Testis (tissue), 2 donors: ENCODE measurements at regions not wholly inside any gene's neighbourhood (a gene's known extent, or its start where the extent isn't known, plus 50 kb on each side); places are given as distances from the start of the nearest gene placed in this dataset.

ENCODE experiments used
- DNase-seq: peaks from one replicate; pipeline ENCODE4 v3.0.0-alpha.2; 2019
- H3K27ac ChIP-seq, 2 donors: fragments of 200-600 bp; sonication (generic); one replicate each; pipeline ENCODE4 v1.5.1; 2019
- H3K27me3 ChIP-seq: fragments of 200-600 bp; sonication (generic); one replicate; pipeline ENCODE4 v1.5.1; 2019
- H3K36me3 ChIP-seq: fragments of 200-600 bp; sonication (generic); one replicate; pipeline ENCODE4 v1.5.1; 2017; ENCODE audit warnings: low read depth; ENCODE audit errors: missing control alignments
- H3K4me1 ChIP-seq: fragments of 200-600 bp; sonication (generic); one replicate; pipeline ENCODE4 v1.5.1; 2019
- H3K4me3 ChIP-seq, 2 donors: fragments of 200-600 bp; sonication (generic); one replicate each; pipeline ENCODE4 v1.5.1; 2017 to 2019
- H3K9me3 ChIP-seq: fragments of 200-600 bp; sonication (generic); one replicate; pipeline ENCODE4 v1.5.1; 2017
- POLR2A ChIP-seq: fragments of 450-650 bp; IDR thresholded peaks from one replicate; pipeline ENCODE4 v1.6.1; 2017; ENCODE audit warnings: antibody characterized with exemption, mild to moderate bottlenecking, moderate library complexity
- WGBS, 2 donors: methylation state at CpG; one replicate each; pipeline ENCODE4 v1.1.5; 2018; 5-methylcytosine and 5-hydroxymethylcytosine counted together
- intact Hi-C: fragments of 100-400 bp; cut with DNase I; formaldehyde crosslinking; loops from one replicate; pipeline ENCODE4 v1.15.1; 2023; ENCODE audit warnings: low total_unique reads
- TF ChIP-seq, protein P1 (sequence below), 3 experiments: fragments of 450-650 bp in 2 of 3; fragments of 200-600 bp in 1 of 3; sonication (generic) in 1 of 3; IDR thresholded peaks; one replicate each; pipeline ENCODE4 v1.5.1; 2016 to 2019; ENCODE audit warnings: antibody characterized with exemption in 3 of 3, mild to moderate bottlenecking in 2 of 3, moderate library complexity in 1 of 3

DNA sequence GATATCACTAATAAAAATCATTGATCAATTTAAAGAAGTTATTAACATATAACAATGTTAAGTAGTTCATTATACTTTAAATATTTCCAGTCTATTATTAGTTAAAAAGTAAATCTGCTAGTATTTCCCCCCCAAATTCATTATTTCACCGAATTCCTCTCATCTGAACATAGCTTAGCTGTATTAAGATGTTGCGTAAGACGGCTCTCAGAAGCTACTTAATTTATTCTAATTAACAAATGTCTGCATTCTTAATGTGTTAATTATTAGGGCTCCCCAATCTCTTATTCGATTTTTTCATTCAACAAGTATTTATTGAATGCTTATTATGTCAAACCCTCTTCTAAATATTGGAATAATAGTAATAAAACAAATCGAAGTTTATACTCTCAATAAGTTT, 290.7 kb downstream of the TRIML1 start:
- 70 to 87% methylated on average over 5 of the region's 5 CpGs for WGBS, 2 donors
- H3K27me3 ChIP-seq = no peaks in the 10 kb centered on the region
- H3K36me3 ChIP-seq = no peaks in the 10 kb centered on the region
- H3K4me3 ChIP-seq = no peak overlapping the region
- intact Hi-C loops = no loop called here
- H3K27ac ChIP-seq = no peak overlapping the region
- no peaks in the 10 kb centered on the region for H3K9me3 ChIP-seq
- no peak for TF ChIP-seq POLR2A
- TF ChIP-seq, protein P1, sequence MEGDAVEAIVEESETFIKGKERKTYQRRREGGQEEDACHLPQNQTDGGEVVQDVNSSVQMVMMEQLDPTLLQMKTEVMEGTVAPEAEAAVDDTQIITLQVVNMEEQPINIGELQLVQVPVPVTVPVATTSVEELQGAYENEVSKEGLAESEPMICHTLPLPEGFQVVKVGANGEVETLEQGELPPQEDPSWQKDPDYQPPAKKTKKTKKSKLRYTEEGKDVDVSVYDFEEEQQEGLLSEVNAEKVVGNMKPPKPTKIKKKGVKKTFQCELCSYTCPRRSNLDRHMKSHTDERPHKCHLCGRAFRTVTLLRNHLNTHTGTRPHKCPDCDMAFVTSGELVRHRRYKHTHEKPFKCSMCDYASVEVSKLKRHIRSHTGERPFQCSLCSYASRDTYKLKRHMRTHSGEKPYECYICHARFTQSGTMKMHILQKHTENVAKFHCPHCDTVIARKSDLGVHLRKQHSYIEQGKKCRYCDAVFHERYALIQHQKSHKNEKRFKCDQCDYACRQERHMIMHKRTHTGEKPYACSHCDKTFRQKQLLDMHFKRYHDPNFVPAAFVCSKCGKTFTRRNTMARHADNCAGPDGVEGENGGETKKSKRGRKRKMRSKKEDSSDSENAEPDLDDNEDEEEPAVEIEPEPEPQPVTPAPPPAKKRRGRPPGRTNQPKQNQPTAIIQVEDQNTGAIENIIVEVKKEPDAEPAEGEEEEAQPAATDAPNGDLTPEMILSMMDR (IDR thresholded peaks at IDR 0.05) = no peak
- no peaks in the 10 kb centered on the region for H3K4me1 ChIP-seq
- DNase-seq = no peak

DNA sequence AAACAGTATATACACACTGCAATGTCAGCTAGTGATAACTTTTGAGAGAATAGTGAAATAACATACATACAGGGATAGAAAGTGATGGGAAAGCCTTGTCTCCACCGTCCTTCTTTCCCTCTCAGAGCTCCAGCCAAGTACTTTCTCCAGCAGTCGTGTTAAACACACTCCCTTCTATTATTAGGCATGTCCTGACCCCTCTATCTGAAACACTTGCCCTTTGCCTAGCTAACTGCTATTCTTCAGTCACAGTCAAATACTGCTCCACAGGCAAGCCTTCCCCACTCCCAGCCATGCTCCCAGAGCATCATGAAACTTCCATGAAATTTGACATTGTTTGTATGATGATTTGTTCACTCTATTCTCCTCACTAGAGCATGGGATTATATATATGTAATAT, 291.1 kb downstream of the TRIML1 start:
- WGBS, 2 donors = 27 to 33% methylated on average over 2 of the region's 2 CpGs

GRCh38 chr4:188432328-188432727, 293.1 kb downstream of the TRIML1 start:
- Histone ChIP-seq H3K9me3 (no peaks in the 10 kb centered on the region), H3K4me1 (no peaks in the 10 kb centered on the region), H3K27ac (no peak overlapping the region), H3K27me3 (no peaks in the 10 kb centered on the region), H3K4me3 (no peak overlapping the region), H3K36me3 (no peaks in the 10 kb centered on the region)
- WGBS, 2 donors = 91 to 94% methylated on average over 7 of the region's 7 CpGs
- TF ChIP-seq, protein P1 (IDR thresholded peaks at IDR 0.05) = no peak
- no peak for TF ChIP-seq POLR2A
- intact Hi-C loops = no loop called here
- DNase-seq = no peak

More for the DNA sequence above, 291.1 kb downstream of the TRIML1 start:
- Histone ChIP-seq H3K4me3 (no peak overlapping the region), H3K27ac (no peak overlapping the region), H3K27me3 (no peaks in the 10 kb centered on the region), H3K9me3 (no peaks in the 10 kb centered on the region), H3K4me1 (no peaks in the 10 kb centered on the region), H3K36me3 (no peaks in the 10 kb centered on the region)
- TF ChIP-seq, protein P1 (IDR thresholded peaks at IDR 0.05) = no peak
- no peak for TF ChIP-seq POLR2A
- no peak for DNase-seq
- intact Hi-C loops = no loop called here

- no peaks in the 10 kb centered on the region for H3K9me3 ChIP-seq
- H3K4me1 ChIP-seq = no peaks in the 10 kb centered on the region
- H3K36me3 ChIP-seq = no peaks in the 10 kb centered on the region
- H3K27ac ChIP-seq = no peak overlapping the region
- intact Hi-C loops = no loop called here
- DNase-seq = no peak
- 88 to 94% methylated on average over 4 of the region's 4 CpGs for WGBS, 2 donors
- no peaks in the 10 kb centered on the region for H3K27me3 ChIP-seq
- TF ChIP-seq, protein P1 (IDR thresholded peaks at IDR 0.05) = no peak
- no peak for TF ChIP-seq POLR2A
- no peak overlapping the region for H3K4me3 ChIP-seq
These were observed 294.6 kb downstream of the TRIML1 start for GRCh38 chr4:188433741-188434315.

DNA sequence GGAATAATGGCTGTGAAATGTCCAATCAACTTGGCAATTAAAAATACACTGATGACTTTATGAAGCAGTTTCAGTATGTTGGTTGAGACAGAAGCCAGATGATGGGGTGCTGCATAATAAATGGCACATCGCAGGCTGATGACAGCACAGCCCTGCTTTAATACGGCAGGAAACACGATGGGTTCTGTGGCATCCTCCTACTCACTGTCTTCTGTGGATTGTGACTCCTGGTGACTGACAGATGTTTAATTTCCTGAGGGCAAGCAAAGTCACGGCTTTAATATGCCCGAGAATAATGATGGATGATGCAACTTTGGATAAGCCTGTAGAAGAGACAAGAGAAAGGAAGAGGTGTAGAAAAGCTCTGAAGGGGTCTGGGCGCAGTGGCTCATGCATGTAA, 295.4 kb downstream of the TRIML1 start:
- no peak overlapping the region for H3K27ac ChIP-seq
- TF ChIP-seq, protein P1 (IDR thresholded peaks at IDR 0.05) = no peak
- no peak for TF ChIP-seq POLR2A
- intact Hi-C loops = no loop called here
- no peaks in the 10 kb centered on the region for H3K9me3 ChIP-seq
- WGBS, 2 donors = 81 to 88% methylated on average over 6 of the region's 6 CpGs
- DNase-seq = no peak
- no peak overlapping the region for H3K4me3 ChIP-seq
- no peaks in the 10 kb centered on the region for H3K36me3 ChIP-seq
- H3K27me3 ChIP-seq = no peaks in the 10 kb centered on the region
- H3K4me1 ChIP-seq = no peaks in the 10 kb centered on the region
